ENCODE measurements at regions not wholly inside any gene's neighbourhood (a gene's known extent, or its start where the extent isn't known, plus 50 kb on each side); places are given as distances from the start of the nearest gene placed in this dataset.

- Histone ChIP-seq H3K9me3 (ENCODE audit: control insufficient read depth, insufficient read depth, low read length) (no peaks in the 10 kb centered on the region), H3K4me3 (ENCODE audit: low read depth, low read length) (no peak overlapping the region), H3K27me3 (ENCODE audit: control insufficient read depth, insufficient read depth, low read length) (no peaks in the 10 kb centered on the region), H3K27ac (ENCODE audit: low read depth, low read length) (no peak overlapping the region)
- DNase-seq (ENCODE audit: low read depth, low spot score): no peak
- ChIA-PET POLR2A (no interaction called here), CTCF (no interaction called here)
- TF ChIP-seq CTCF (IDR thresholded peaks at IDR 0.05; ENCODE audit: low read depth, low read length): no peak
Observed at GRCh38 chr2:205887637-205888036, 198.3 kb downstream of the INO80D start.

GRCh38 chr2:205885492-205886099 is 200.4 kb downstream of the INO80D start:
- TF ChIP-seq CTCF (IDR thresholded peaks at IDR 0.05; ENCODE audit: low read depth, low read length): peak; percentile 86
- Histone ChIP-seq H3K27ac (ENCODE audit: low read depth, low read length) (no peak overlapping the region), H3K9me3 (ENCODE audit: control insufficient read depth, insufficient read depth, low read length) (no peaks in the 10 kb centered on the region), H3K27me3 (ENCODE audit: control insufficient read depth, insufficient read depth, low read length) (no peaks in the 10 kb centered on the region), H3K4me3 (ENCODE audit: low read depth, low read length) (no peak overlapping the region)
- ChIA-PET CTCF (interaction anchor here (0.6 to 2.1 kb wide), 13 partner anchors 9 to 1625 kb away, joined by 3 to 8 read pairs (median 3); no protein-coding TSS in a partner anchor), POLR2A (no interaction called here)
- DNase-seq (ENCODE audit: low read depth, low spot score): peak; percentile 44

DNA sequence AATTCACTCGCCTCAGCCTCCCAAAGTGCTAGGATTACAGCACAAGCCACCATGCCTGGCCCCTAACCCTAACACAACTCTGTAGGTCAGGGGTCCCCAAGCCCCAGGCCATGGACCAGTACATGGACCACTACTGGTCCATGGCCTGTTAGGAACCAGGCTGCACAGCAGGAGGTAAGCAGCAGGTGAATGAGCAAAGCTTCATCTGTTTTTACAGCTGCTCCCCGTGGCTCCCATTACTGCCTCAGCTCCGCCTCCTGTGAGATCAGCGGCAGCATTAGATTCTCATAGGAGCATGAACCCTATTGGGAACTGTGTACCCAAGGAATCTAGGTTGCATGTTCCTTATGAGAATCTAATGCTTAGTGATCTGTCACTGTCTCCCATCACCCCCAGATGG is 201.7 kb downstream of the NRP2 start:
- no peak for TF ChIP-seq CTCF (IDR thresholded peaks at IDR 0.05; ENCODE audit: low read depth, low read length)
- H3K27ac ChIP-seq (ENCODE audit: low read depth, low read length): no peak overlapping the region
- H3K27me3 ChIP-seq (ENCODE audit: control insufficient read depth, insufficient read depth, low read length): peaks cover 7% of the 10 kb centered on the region
- no peaks in the 10 kb centered on the region for H3K9me3 ChIP-seq (ENCODE audit: control insufficient read depth, insufficient read depth, low read length)
- POLR2A ChIA-PET: no interaction called here
- DNase-seq (ENCODE audit: low read depth, low spot score): no peak
- H3K4me3 ChIP-seq (ENCODE audit: low read depth, low read length): no peak overlapping the region
- CTCF ChIA-PET: interaction anchor here (0.7 to 1.4 kb wide), 2 partner anchors 109 to 116 kb away, joined by 3 to 5 read pairs; no protein-coding TSS in a partner anchor

DNA sequence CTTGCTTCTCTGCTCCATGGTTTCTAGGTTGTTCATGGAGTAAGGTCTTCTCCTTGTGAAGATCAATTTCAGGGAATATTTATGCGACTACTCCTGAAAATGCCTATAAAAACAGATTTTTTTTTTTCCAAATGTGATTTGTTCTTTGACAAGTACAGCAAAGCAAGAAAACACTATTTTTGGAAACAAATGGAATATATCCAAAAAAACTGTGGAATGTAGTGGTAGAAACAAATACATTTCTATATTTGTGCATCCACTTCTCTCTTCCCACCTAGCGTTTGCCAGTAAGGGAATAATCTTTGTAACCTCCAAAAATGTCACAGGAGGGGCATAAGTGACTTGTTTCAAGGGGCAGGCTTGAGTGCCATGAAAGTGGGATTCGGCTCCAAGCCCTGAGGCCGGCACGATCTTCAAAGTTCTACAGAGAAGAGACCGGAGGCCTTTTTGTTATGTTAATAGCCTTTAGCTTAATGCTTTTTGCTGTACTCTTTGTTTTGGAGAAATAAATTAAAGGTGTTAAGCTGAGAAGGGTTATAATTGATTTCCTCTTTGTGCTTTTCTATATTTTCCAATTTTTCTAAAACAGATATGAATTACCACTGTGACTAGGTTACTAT is 200.6 kb downstream of the NRP2 start:
- no peak for DNase-seq (ENCODE audit: low read depth, low spot score)
- ChIA-PET CTCF (no interaction called here), POLR2A (no interaction called here)
- Histone ChIP-seq H3K27me3 (ENCODE audit: control insufficient read depth, insufficient read depth, low read length) (peaks cover 11% of the 10 kb centered on the region), H3K27ac (ENCODE audit: low read depth, low read length) (no peak overlapping the region), H3K9me3 (ENCODE audit: control insufficient read depth, insufficient read depth, low read length) (no peaks in the 10 kb centered on the region), H3K4me3 (ENCODE audit: low read depth, low read length) (no peak overlapping the region)
- TF ChIP-seq CTCF (IDR thresholded peaks at IDR 0.05; ENCODE audit: low read depth, low read length): no peak

DNA sequence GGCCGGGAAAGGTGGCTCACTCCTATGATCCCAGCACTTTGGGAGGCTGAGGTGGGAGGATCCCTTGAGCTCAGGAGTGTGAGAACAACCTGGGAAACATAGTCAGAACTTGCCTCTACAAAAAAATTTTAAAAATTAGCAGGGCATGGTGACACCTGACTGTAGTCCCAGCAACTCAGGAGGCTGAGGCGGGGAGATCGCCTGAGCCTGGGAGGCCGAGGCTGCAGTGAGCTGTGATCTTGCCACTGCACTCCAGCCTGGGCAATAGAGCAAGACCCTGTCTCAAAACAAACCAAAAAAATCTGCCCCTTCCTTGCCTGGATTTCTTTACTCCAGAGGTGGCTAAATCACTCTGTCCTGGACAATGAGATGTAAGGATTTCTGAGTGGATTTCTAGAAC is 197.7 kb downstream of the NRP2 start:
- H3K27ac ChIP-seq (ENCODE audit: low read depth, low read length): no peak overlapping the region
- POLR2A ChIA-PET: no interaction called here
- H3K27me3 ChIP-seq (ENCODE audit: control insufficient read depth, insufficient read depth, low read length): peaks cover 11% of the 10 kb centered on the region
- H3K9me3 ChIP-seq (ENCODE audit: control insufficient read depth, insufficient read depth, low read length): no peaks in the 10 kb centered on the region
- no peak for TF ChIP-seq CTCF (IDR thresholded peaks at IDR 0.05; ENCODE audit: low read depth, low read length)
- no peak overlapping the region for H3K4me3 ChIP-seq (ENCODE audit: low read depth, low read length)
- CTCF ChIA-PET: interaction anchor here (2.3 kb wide), 1 partner anchor 46 kb away, joined by 6 read pairs; no protein-coding TSS in a partner anchor
- DNase-seq (ENCODE audit: low read depth, low spot score): no peak
